ENCODE measurements at regions not wholly inside any gene's neighbourhood (a gene's known extent, or its start where the extent isn't known, plus 50 kb on each side); places are given as distances from the start of the nearest gene placed in this dataset.

- Histone ChIP-seq H4K20me1 (ENCODE audit: low read length) (no peaks in the 10 kb centered on the region), H3K27me3 (ENCODE audit: low read length) (peaks cover 58% of the 10 kb centered on the region), H2AFZ (ENCODE audit: low read length) (no peak overlapping the region), H3F3A (ENCODE audit: low read length, unreplicated experiment) (no peaks in the 10 kb centered on the region), H3K9me2 (replicated peaks; ENCODE audit: low read length) (no peaks in the 10 kb centered on the region), H3K4me2 (ENCODE audit: low read length) (no peak overlapping the region), H3K79me2 (ENCODE audit: low read length) (no peaks in the 10 kb centered on the region), H3K9me3 (ENCODE audit: low read length) (no peaks in the 10 kb centered on the region), H3K36me3 (ENCODE audit: low read depth, low read length) (no peaks in the 10 kb centered on the region), H3K4me1 (ENCODE audit: insufficient read depth, low read length) (no peaks in the 10 kb centered on the region), H3K4me3 (ENCODE audit: low read length) (no peak overlapping the region), H3K9ac (ENCODE audit: low read length) (no peak overlapping the region), H3K27ac (ENCODE audit: low read length) (no peak overlapping the region)
- no peak for ATAC-seq
- no peak for DNase-seq
- no peak for TF ChIP-seq CTCF (conservative IDR thresholded peaks at IDR 0.05; ENCODE audit: low read depth, low read length)
- no peak for TF ChIP-seq EZH2phosphoT487 (IDR thresholded peaks at IDR 0.05; ENCODE audit: borderline replicate concordance, low read length)
- no peak for TF ChIP-seq EZH2 (IDR thresholded peaks at IDR 0.05; ENCODE audit: low read length, unreplicated experiment)
- BruUV-seq (replicated peaks): no TSS peak
- ChIA-PET POLR2A (ENCODE audit: unreplicated experiment) (no interaction called here), CTCF (no interaction called here)
- intact Hi-C loops (cut with micrococcal nuclease): no loop called here
These were observed 197.2 kb upstream of the HNRNPA3 start for GRCh38 chr2:177015356-177015923.

- Histone ChIP-seq H3K4me1 (ENCODE audit: insufficient read depth, low read length) (no peaks in the 10 kb centered on the region), H3K9ac (ENCODE audit: low read length) (no peak overlapping the region), H3K9me3 (ENCODE audit: low read length) (no peaks in the 10 kb centered on the region), H3K9me2 (replicated peaks; ENCODE audit: low read length) (no peaks in the 10 kb centered on the region), H2AFZ (ENCODE audit: low read length) (no peak overlapping the region), H3K4me2 (ENCODE audit: low read length) (no peak overlapping the region), H3K36me3 (ENCODE audit: low read depth, low read length) (no peaks in the 10 kb centered on the region), H3K79me2 (ENCODE audit: low read length) (no peaks in the 10 kb centered on the region), H3K27me3 (ENCODE audit: low read length) (peaks cover 78% of the 10 kb centered on the region), H3K27ac (ENCODE audit: low read length) (no peak overlapping the region), H3K4me3 (ENCODE audit: low read length) (no peak overlapping the region), H4K20me1 (ENCODE audit: low read length) (no peaks in the 10 kb centered on the region), H3F3A (ENCODE audit: low read length, unreplicated experiment) (no peaks in the 10 kb centered on the region)
- no peak for DNase-seq
- ATAC-seq: no peak
- TF ChIP-seq EZH2 (IDR thresholded peaks at IDR 0.05; ENCODE audit: low read length, unreplicated experiment) (no peak), CTCF (conservative IDR thresholded peaks at IDR 0.05; ENCODE audit: low read depth, low read length) (no peak), EZH2phosphoT487 (IDR thresholded peaks at IDR 0.05; ENCODE audit: borderline replicate concordance, low read length) (no peak)
- POLR2A ChIA-PET (ENCODE audit: unreplicated experiment): no interaction called here
- intact Hi-C loops (cut with micrococcal nuclease): loop anchor here (10.0 kb wide), 1 partner anchor 124 kb away; no protein-coding TSS in a partner anchor
- BruUV-seq (replicated peaks): no TSS peak
- CTCF ChIA-PET: no interaction called here
These were observed 192.0 kb upstream of the HNRNPA3 start for GRCh38 chr2:177020524-177021119.

DNA sequence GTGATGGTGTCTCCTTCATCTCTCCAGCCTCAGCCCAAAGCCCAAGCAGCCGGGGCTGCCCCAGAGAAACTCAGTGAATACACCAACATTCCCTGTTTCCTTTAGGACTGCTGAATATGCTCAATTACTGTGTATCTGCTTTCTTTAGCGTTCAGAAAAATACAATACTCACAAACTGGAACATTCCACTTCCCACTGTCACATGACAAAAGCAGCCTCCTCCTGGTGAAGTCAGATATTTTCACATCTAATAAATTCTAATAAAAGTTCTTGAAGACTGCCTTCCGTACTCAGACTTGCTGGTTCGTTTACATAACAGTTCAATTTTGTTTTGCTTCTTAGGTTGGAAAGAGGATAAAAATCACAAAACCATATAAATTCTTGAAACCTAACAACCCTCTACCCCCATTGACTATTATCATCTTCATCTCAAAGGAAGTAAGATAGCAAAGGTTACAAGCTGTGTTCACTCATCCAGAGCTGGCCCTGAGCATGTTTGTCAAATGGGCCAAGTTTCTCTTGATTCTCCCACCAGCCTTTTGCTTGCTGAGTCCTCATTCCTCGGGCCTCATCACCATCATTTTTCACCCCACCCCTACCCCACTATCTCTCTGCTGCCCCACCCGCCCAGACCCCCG, 190.8 kb upstream of the HNRNPA3 start:
- no peak for TF ChIP-seq EZH2phosphoT487 (IDR thresholded peaks at IDR 0.05; ENCODE audit: borderline replicate concordance, low read length)
- no peak for TF ChIP-seq EZH2 (IDR thresholded peaks at IDR 0.05; ENCODE audit: low read length, unreplicated experiment)
- TF ChIP-seq CTCF (conservative IDR thresholded peaks at IDR 0.05; ENCODE audit: low read depth, low read length): no peak
- intact Hi-C loops (cut with micrococcal nuclease): loop anchor here (10.0 kb wide), 1 partner anchor 123 kb away; no protein-coding TSS in a partner anchor
- H3K4me2 ChIP-seq (ENCODE audit: low read length): no peak overlapping the region
- no peaks in the 10 kb centered on the region for H3K9me2 ChIP-seq (replicated peaks; ENCODE audit: low read length)
- H3K79me2 ChIP-seq (ENCODE audit: low read length): no peaks in the 10 kb centered on the region
- no TSS peak for BruUV-seq (replicated peaks)
- ATAC-seq (no peak), DNase-seq (no peak)
- H3K9ac ChIP-seq (ENCODE audit: low read length): no peak overlapping the region
- CTCF ChIA-PET: no interaction called here
- H4K20me1 ChIP-seq (ENCODE audit: low read length): no peaks in the 10 kb centered on the region
- H3K27ac ChIP-seq (ENCODE audit: low read length): no peak overlapping the region
- no peaks in the 10 kb centered on the region for H3F3A ChIP-seq (ENCODE audit: low read length, unreplicated experiment)
- no peak overlapping the region for H2AFZ ChIP-seq (ENCODE audit: low read length)
- no peaks in the 10 kb centered on the region for H3K36me3 ChIP-seq (ENCODE audit: low read depth, low read length)
- POLR2A ChIA-PET (ENCODE audit: unreplicated experiment): no interaction called here
- H3K27me3 ChIP-seq (ENCODE audit: low read length): peaks cover 79% of the 10 kb centered on the region
- no peak overlapping the region for H3K4me3 ChIP-seq (ENCODE audit: low read length)
- no peaks in the 10 kb centered on the region for H3K4me1 ChIP-seq (ENCODE audit: insufficient read depth, low read length)
- no peaks in the 10 kb centered on the region for H3K9me3 ChIP-seq (ENCODE audit: low read length)
